Osteocyte (in vitro differentiated cells): ENCODE measurements at regions not wholly inside any gene's neighbourhood (a gene's known extent, or its start where the extent isn't known, plus 50 kb on each side); places are given as distances from the start of the nearest gene placed in this dataset.

Source experiments
- DNase-seq: peaks from one replicate; pipeline ENCODE4 v3.0.0; 2021; ENCODE audit warnings: mixed read lengths; ENCODE audit not compliant: unreplicated experiment; ENCODE audit errors: extremely low spot score
- H3K27ac Mint-ChIP-seq: one replicate; pipeline ENCODE4 v1.8.0; 2021; ENCODE audit warnings: mild to moderate bottlenecking, mixed read lengths; ENCODE audit not compliant: unreplicated experiment
- H3K27me3 Mint-ChIP-seq: one replicate; pipeline ENCODE4 v1.8.0; 2021; ENCODE audit warnings: mixed read lengths; ENCODE audit not compliant: unreplicated experiment
- H3K36me3 Mint-ChIP-seq: one replicate; pipeline ENCODE4 v1.8.0; 2021; ENCODE audit warnings: mixed read lengths; ENCODE audit not compliant: unreplicated experiment
- H3K4me1 Mint-ChIP-seq: one replicate; pipeline ENCODE4 v1.8.0; 2021; ENCODE audit warnings: mixed read lengths; ENCODE audit not compliant: unreplicated experiment
- H3K4me3 Mint-ChIP-seq: one replicate; pipeline ENCODE4 v1.8.0; 2021; ENCODE audit warnings: mild to moderate bottlenecking, moderate library complexity, mixed read lengths; ENCODE audit not compliant: unreplicated experiment
- H3K9me3 Mint-ChIP-seq: one replicate; pipeline ENCODE4 v1.8.0; 2021; ENCODE audit warnings: mixed read lengths; ENCODE audit not compliant: unreplicated experiment
- TF ChIP-seq, protein P1 (sequence below): fragments of 200-600 bp; sonication (generic); IDR thresholded peaks from 2 replicates; pipeline ENCODE4 v1.5.0; 2021; ENCODE audit warnings: antibody characterized with exemption, mild to moderate bottlenecking, moderate library complexity

DNA sequence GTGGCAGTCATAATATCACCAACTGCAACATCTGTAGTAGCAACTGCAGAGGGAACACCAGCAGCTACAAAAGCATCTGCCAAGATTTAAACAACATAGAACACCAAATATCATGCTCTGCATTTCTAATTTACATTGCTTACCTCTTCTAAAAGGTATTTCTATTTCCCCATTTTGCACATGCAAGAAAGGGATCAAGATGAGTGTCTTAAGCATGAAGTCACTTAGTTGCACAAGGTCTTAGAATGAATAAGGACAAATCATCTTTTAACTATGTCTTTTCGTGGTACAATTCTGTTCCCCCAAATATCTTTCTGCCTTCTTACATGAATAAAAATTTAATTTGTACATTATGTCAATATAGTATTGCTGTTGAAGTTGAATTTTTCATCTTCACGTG is 1746.4 kb downstream of the EFNA5 start:
- Mint-ChIP-seq H3K9me3 (no peaks in the 10 kb centered on the region), H3K4me3 (no peak overlapping the region), H3K4me1 (peaks cover 6% of the 10 kb centered on the region), H3K36me3 (no peaks in the 10 kb centered on the region), H3K27me3 (no peaks in the 10 kb centered on the region), H3K27ac (no peak overlapping the region)
- TF ChIP-seq, protein P1, sequence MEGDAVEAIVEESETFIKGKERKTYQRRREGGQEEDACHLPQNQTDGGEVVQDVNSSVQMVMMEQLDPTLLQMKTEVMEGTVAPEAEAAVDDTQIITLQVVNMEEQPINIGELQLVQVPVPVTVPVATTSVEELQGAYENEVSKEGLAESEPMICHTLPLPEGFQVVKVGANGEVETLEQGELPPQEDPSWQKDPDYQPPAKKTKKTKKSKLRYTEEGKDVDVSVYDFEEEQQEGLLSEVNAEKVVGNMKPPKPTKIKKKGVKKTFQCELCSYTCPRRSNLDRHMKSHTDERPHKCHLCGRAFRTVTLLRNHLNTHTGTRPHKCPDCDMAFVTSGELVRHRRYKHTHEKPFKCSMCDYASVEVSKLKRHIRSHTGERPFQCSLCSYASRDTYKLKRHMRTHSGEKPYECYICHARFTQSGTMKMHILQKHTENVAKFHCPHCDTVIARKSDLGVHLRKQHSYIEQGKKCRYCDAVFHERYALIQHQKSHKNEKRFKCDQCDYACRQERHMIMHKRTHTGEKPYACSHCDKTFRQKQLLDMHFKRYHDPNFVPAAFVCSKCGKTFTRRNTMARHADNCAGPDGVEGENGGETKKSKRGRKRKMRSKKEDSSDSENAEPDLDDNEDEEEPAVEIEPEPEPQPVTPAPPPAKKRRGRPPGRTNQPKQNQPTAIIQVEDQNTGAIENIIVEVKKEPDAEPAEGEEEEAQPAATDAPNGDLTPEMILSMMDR: no peak
- DNase-seq: no peak

- no peak overlapping the region for H3K4me3 Mint-ChIP-seq
- TF ChIP-seq, protein P1: no peak
Measured at GRCh38 chr5:105922574-105922973, 1748.2 kb downstream of the EFNA5 start.

GRCh38 chr5:105922080-105922479 is 1748.7 kb downstream of the EFNA5 start:
- Mint-ChIP-seq H3K27me3 (no peaks in the 10 kb centered on the region), H3K9me3 (no peaks in the 10 kb centered on the region), H3K4me1 (peaks cover 16% of the 10 kb centered on the region), H3K4me3 (no peak overlapping the region), H3K27ac (no peak overlapping the region), H3K36me3 (no peaks in the 10 kb centered on the region)
- no peak for DNase-seq
- TF ChIP-seq, protein P1: no peak

More at GRCh38 chr5:105922574-105922973, 1748.2 kb downstream of the EFNA5 start:
- Mint-ChIP-seq H3K27ac (no peak overlapping the region), H3K27me3 (no peaks in the 10 kb centered on the region), H3K36me3 (no peaks in the 10 kb centered on the region), H3K4me1 (peaks cover 11% of the 10 kb centered on the region), H3K9me3 (no peaks in the 10 kb centered on the region)
- no peak for DNase-seq

DNA sequence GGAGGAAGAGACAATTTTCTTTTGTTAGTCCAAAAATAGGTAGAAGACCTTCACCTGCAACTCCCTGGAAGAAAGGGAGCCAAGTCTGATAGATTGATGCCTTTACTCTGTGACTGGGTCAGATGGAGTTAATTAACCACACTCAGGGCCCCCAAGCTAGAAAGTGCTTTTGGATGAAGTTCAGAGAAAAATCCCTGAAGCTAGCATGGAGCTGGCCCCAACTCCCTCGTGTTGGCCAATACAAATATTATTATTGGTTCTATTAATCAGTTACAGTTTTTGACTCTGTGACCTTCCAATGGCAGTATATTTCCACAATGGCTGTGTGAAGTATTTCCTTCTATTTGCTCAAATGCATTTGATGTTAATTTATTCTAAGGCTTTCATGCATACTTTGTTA is 1753.5 kb downstream of the EFNA5 start:
- peaks cover 16% of the 10 kb centered on the region for H3K4me1 Mint-ChIP-seq
- TF ChIP-seq, protein P1: no peak
- H3K27me3 Mint-ChIP-seq: no peaks in the 10 kb centered on the region
- H3K27ac Mint-ChIP-seq: no peak overlapping the region
- no peak overlapping the region for H3K4me3 Mint-ChIP-seq
- H3K9me3 Mint-ChIP-seq: no peaks in the 10 kb centered on the region
- no peaks in the 10 kb centered on the region for H3K36me3 Mint-ChIP-seq
- no peak for DNase-seq

DNA sequence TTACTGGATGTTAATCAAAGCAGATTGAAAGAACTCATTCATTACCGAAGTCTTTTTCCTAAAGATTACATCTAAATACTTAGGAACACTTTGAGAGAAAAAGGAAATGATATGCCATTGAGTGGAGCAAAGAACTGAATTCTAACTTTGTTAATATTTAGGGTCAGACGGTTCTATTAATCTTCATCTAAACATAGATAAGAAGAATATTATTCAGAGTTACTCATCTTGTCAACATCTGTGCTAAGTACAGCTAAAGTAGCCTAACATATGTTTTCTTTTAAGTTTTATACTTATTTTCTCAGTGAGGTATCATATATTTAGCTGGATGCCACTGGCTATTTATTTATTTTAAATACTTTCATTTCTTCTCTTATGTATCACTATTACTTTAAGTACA is 1763.7 kb downstream of the EFNA5 start:
- Mint-ChIP-seq H3K27ac (no peak overlapping the region), H3K36me3 (no peaks in the 10 kb centered on the region), H3K9me3 (no peaks in the 10 kb centered on the region), H3K27me3 (no peaks in the 10 kb centered on the region), H3K4me3 (no peak overlapping the region), H3K4me1 (peaks cover 21% of the 10 kb centered on the region)
- DNase-seq: no peak
- TF ChIP-seq, protein P1: no peak
